ENCODE measurements at regions not wholly inside any gene's neighbourhood (a gene's known extent, or its start where the extent isn't known, plus 50 kb on each side); places are given as distances from the start of the nearest gene placed in this dataset.

GRCh38 chr11:57073128-57073527 is 84.4 kb downstream of the OR5AK2 start:
- no peak for TF ChIP-seq POLR2A (IDR thresholded peaks at IDR 0.05)
- TF ChIP-seq CTCF (IDR thresholded peaks at IDR 0.05): no peak
- TF ChIP-seq POLR2AphosphoS5 (IDR thresholded peaks at IDR 0.05; ENCODE audit: insufficient read depth in 1 of 2, low read depth in 1 of 2): no peak
